Mammary epithelial cell (primary cell): ENCODE measurements at regions not wholly inside any gene's neighbourhood (a gene's known extent, or its start where the extent isn't known, plus 50 kb on each side); places are given as distances from the start of the nearest gene placed in this dataset.

Experiments used
- CTCF ChIP-seq, 2 donors: IDR thresholded peaks in 1 of 2; conservative IDR thresholded peaks in 1 of 2; 2 replicates each; pipeline ENCODE4 v1.5.1; 2011 to 2012; ENCODE audit warnings: inconsistent platforms in 2 of 2, low read length in 2 of 2, mild to moderate bottlenecking in 2 of 2, control low read depth in 1 of 2, low read depth in 1 of 2; ENCODE audit not compliant: insufficient read depth in 1 of 2; ENCODE audit errors: extremely low read depth in 1 of 2
- EZH2 ChIP-seq: IDR thresholded peaks from 2 replicates; pipeline ENCODE4 v1.6.1; 2012; ENCODE audit warnings: low read length, inconsistent platforms, borderline replicate concordance

DNA sequence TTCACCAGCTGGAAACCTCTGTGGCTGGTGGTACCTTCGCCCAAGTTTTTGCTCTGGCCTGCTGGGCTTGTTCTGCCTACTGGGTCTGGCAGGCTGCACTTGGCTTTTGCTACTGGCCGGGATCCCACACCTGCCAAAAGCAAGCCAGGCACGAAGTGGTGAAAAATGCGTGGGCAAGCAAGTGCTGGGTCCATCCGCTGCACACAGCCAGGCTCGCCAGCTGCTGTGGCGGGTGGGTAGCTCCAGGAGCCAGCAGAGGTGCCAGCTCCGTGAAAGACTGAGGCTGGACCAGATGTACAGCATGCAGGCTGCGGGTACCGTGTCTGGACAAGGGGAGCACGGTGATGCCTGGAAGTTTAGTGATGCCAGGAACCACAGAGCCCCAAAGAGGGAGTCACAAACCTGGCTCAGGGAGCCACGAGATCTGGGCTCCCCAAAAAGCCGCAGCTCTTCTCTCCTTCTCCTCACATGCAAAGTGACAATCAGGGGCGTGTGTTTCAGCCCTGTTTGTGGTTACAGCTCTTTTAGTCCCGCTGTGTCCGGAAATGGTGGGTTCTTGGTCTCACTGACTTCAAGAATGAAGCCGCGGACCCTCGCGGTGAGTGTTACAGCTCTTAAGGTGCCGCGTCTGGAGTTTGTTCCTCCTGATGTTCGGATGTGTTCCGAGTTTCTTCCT lies 1455.6 kb upstream of the GBE1 start:
- TF ChIP-seq CTCF (conservative IDR thresholded peaks at IDR 0.05 in 1 of 2, IDR thresholded peaks at IDR 0.05 in 1 of 2; ENCODE audit: extremely low read depth in 1 of 2, insufficient read depth in 1 of 2, low read depth in 1 of 2, low read length in 2 of 2) = no peak
- no peak for TF ChIP-seq EZH2
